Right cardiac atrium (tissue), 5 donors: ENCODE measurements at regions not wholly inside any gene's neighbourhood (a gene's known extent, or its start where the extent isn't known, plus 50 kb on each side); places are given as distances from the start of the nearest gene placed in this dataset.

ENCODE experiments used
- ATAC-seq, 2 donors: fragments of 200-7000 bp; cut with Tn5 transposase; one replicate each; pipeline versions ENCODE4 v1.8.0 to v1.9.1; 2020; ENCODE audit warnings: moderate library complexity in 2 of 2, mild to moderate bottlenecking in 1 of 2
- DNase-seq, 3 donors: peaks; one replicate each; pipeline ENCODE4 v3.0.0-alpha.2; 2020
- H3K27ac ChIP-seq: one replicate; pipeline ENCODE4 v1.5.1; 2013; ENCODE audit warnings: mild to moderate bottlenecking, low read length, control low read depth, moderate library complexity
- H3K27me3 ChIP-seq: one replicate; pipeline ENCODE4 v1.6.1; 2013; ENCODE audit not compliant: control insufficient read depth, insufficient read depth
- H3K4me1 ChIP-seq: one replicate; pipeline ENCODE4 v1.6.1; 2013; ENCODE audit warnings: low read length; ENCODE audit not compliant: control insufficient read depth, insufficient read depth
- H3K4me3 ChIP-seq: one replicate; pipeline ENCODE4 v1.5.1; 2013; ENCODE audit warnings: low read length, control low read depth
- H3K9me3 ChIP-seq: one replicate; pipeline ENCODE4 v1.6.1; 2013; ENCODE audit warnings: low read length; ENCODE audit not compliant: control insufficient read depth
- WGBS: extraction: QIAGEN DNeasy Blood & Tissue Kit; methylation state at CpG from one replicate; pipeline ENCODE4 v1.1.7; 2013; 5-methylcytosine and 5-hydroxymethylcytosine counted together
- intact Hi-C, 4 donors: fragments of 100-400 bp; cut with DNase I; formaldehyde crosslinking; loops; one replicate each; pipeline versions ENCODE4 v1.11.0 to v1.14.0; 2022 to 2023
- donor health status: healthy with polysubstance abuse.
- donor health status: DM: no; HTN: yes; CAD: no.
- donor health status: DM: no; HTN: no; CAD: no.
- donor health status: DM: no; HTN: yes; CAD: no; lungs with severe emphysema.
- donor health status: DM: yes; HTN: yes; CAD: no.

GRCh38 chr2:94939349-94939748 is 68.1 kb downstream of the TEKT4 start:
- H3K4me3 ChIP-seq, result no peak overlapping the region

GRCh38 chr2:94947097-94948016 is 76.1 kb downstream of the TEKT4 start:
- no peak for DNase-seq
- intact Hi-C loops, result no loop called here
- H3K4me3 ChIP-seq, result no peak overlapping the region
- H3K4me1 ChIP-seq, result no peaks in the 10 kb centered on the region
- no peak for ATAC-seq
- no peak overlapping the region for H3K27ac ChIP-seq
- no peaks in the 10 kb centered on the region for H3K9me3 ChIP-seq
- H3K27me3 ChIP-seq, result no peaks in the 10 kb centered on the region
- WGBS, result 92% methylated on average over 34 of the region's 34 CpGs

More at GRCh38 chr2:94939349-94939748, 68.1 kb downstream of the TEKT4 start:
- ATAC-seq (no peak), DNase-seq (no peak)
- Histone ChIP-seq H3K27ac (no peak overlapping the region), H3K9me3 (no peaks in the 10 kb centered on the region), H3K27me3 (no peaks in the 10 kb centered on the region), H3K4me1 (no peaks in the 10 kb centered on the region)
- intact Hi-C loops, result no loop called here
- 65% methylated on average over 5 of the region's 5 CpGs for WGBS

GRCh38 chr2:94955702-94956101 is 69.8 kb upstream of the MAL start:
- WGBS, result 64% methylated on average over 4 of the region's 4 CpGs
- Histone ChIP-seq H3K27ac (no peak overlapping the region), H3K4me1 (peaks cover under 1% of the 10 kb centered on the region), H3K4me3 (no peak overlapping the region), H3K27me3 (peaks cover 2% of the 10 kb centered on the region), H3K9me3 (no peaks in the 10 kb centered on the region)
- ATAC-seq (no peak), DNase-seq (no peak)
- intact Hi-C loops, result no loop called here

GRCh38 chr2:94956797-94957391 is 68.6 kb upstream of the MAL start:
- ATAC-seq, result peak in 1 of 2 donors; percentile 42
- peak in 1 of 3 donors; percentile 63 for DNase-seq

GRCh38 chr2:94958245-94958644 is 67.3 kb upstream of the MAL start:
- peaks cover 2% of the 10 kb centered on the region for H3K4me1 ChIP-seq

More at GRCh38 chr2:94956797-94957391, 68.6 kb upstream of the MAL start:
- Histone ChIP-seq H3K27me3 (peaks cover 2% of the 10 kb centered on the region), H3K9me3 (no peaks in the 10 kb centered on the region), H3K4me3 (no peak overlapping the region), H3K27ac (no peak overlapping the region), H3K4me1 (peaks cover 2% of the 10 kb centered on the region)
- intact Hi-C loops, result no loop called here
- 8% methylated on average over 6 of the region's 6 CpGs for WGBS

GRCh38 chr2:94960266-94960665 is 65.2 kb upstream of the MAL start:
- Histone ChIP-seq H3K9me3 (no peaks in the 10 kb centered on the region), H3K27me3 (peaks cover 2% of the 10 kb centered on the region), H3K4me1 (peaks cover 2% of the 10 kb centered on the region), H3K4me3 (no peak overlapping the region), H3K27ac (no peak overlapping the region)
- ATAC-seq (no peak), DNase-seq (no peak)
- intact Hi-C loops, result no loop called here
- WGBS, result 65% methylated on average over 2 of the region's 2 CpGs

More at GRCh38 chr2:94958245-94958644, 67.3 kb upstream of the MAL start:
- no peak overlapping the region for H3K27ac ChIP-seq
- ATAC-seq (no peak), DNase-seq (no peak)
- peaks cover 2% of the 10 kb centered on the region for H3K27me3 ChIP-seq
- intact Hi-C loops, result no loop called here
- WGBS, result 83% methylated on average over 3 of the region's 3 CpGs
- H3K9me3 ChIP-seq, result no peaks in the 10 kb centered on the region
- H3K4me3 ChIP-seq, result no peak overlapping the region

- DNase-seq, result no peak
- Histone ChIP-seq H3K4me1 (peaks cover 2% of the 10 kb centered on the region), H3K9me3 (no peaks in the 10 kb centered on the region), H3K27ac (no peak overlapping the region), H3K4me3 (no peak overlapping the region), H3K27me3 (peaks cover 2% of the 10 kb centered on the region)
- 64% methylated on average over 4 of the region's 4 CpGs for WGBS
- intact Hi-C loops, result no loop called here
- no peak for ATAC-seq
Observed at GRCh38 chr2:94960751-94961150, 64.8 kb upstream of the MAL start.

GRCh38 chr2:94964193-94964592 is 61.3 kb upstream of the MAL start:
- H3K27me3 ChIP-seq, result peaks cover 4% of the 10 kb centered on the region
- intact Hi-C loops, result no loop called here
- H3K4me3 ChIP-seq, result no peak overlapping the region
- 69% methylated on average over 5 of the region's 5 CpGs for WGBS
- H3K27ac ChIP-seq, result no peak overlapping the region
- ATAC-seq (no peak), DNase-seq (no peak)
- no peaks in the 10 kb centered on the region for H3K9me3 ChIP-seq
- H3K4me1 ChIP-seq, result peaks cover 2% of the 10 kb centered on the region

GRCh38 chr2:94966689-94967088 is 58.8 kb upstream of the MAL start:
- peaks cover 4% of the 10 kb centered on the region for H3K27me3 ChIP-seq
- WGBS, result 79% methylated on average over 1 of the region's 1 CpG

GRCh38 chr2:94970353-94970752 is 55.2 kb upstream of the MAL start:
- Histone ChIP-seq H3K4me1 (no peaks in the 10 kb centered on the region), H3K27ac (no peak overlapping the region), H3K27me3 (peaks cover 4% of the 10 kb centered on the region), H3K9me3 (no peaks in the 10 kb centered on the region), H3K4me3 (no peak overlapping the region)
- intact Hi-C loops, result no loop called here
- WGBS, result 64% methylated on average over 4 of the region's 4 CpGs
- ATAC-seq, result no peak
- no peak for DNase-seq

More at GRCh38 chr2:94966689-94967088, 58.8 kb upstream of the MAL start:
- H3K4me1 ChIP-seq, result no peaks in the 10 kb centered on the region
- H3K9me3 ChIP-seq, result no peaks in the 10 kb centered on the region
- DNase-seq (no peak), ATAC-seq (no peak)
- no peak overlapping the region for H3K27ac ChIP-seq
- H3K4me3 ChIP-seq, result no peak overlapping the region
- intact Hi-C loops, result no loop called here
